A549 (cell line): ENCODE measurements at regions not wholly inside any gene's neighbourhood (a gene's known extent, or its start where the extent isn't known, plus 50 kb on each side); places are given as distances from the start of the nearest gene placed in this dataset.

Experiments
- ATAC-seq, 2 experiments: fragments of 200-7000 bp in 1 of 2; fragments of >200 bp in 1 of 2; cut with Nextera tagmentation in 1 of 2; cut with Tn5 transposase in 1 of 2; 3 replicates each; pipeline versions ENCODE4 v1.8.0 to v1.9.1; 2018 to 2020; ENCODE audit warnings: mild to moderate bottlenecking in 1 of 2, moderate library complexity in 1 of 2
- CTCF ChIA-PET: fragments of 300-600 bp; sonication (Branson Sonifier 250); formaldehyde crosslinking; extraction: SDS; loops from one replicate; lab custom pipeline; 2021; ENCODE audit warnings: antibody characterized with exemption, inconsistent platforms; lab: Yijun Ruan, JAX
- POLR2A ChIA-PET: fragments of 350-600 bp; formaldehyde crosslinking; extraction: SDS; loops from one replicate; lab custom pipeline; 2021; ENCODE audit warnings: antibody characterized with exemption, inconsistent platforms; lab: Yijun Ruan, JAX
- DNase-seq, 2 experiments: peaks; one replicate each; pipeline versions ENCODE4 v3.0.0 to v3.0.0-alpha.2; 2011 to 2016; ENCODE audit warnings: low read depth in 1 of 2, low spot score in 1 of 2
- FAIRE-seq: peaks from 2 replicates; lab custom pipeline; 2011; peaks lifted over from hg19 to GRCh38; lab: Jason Lieb, UNC
- H3K27ac ChIP-seq, 2 experiments: fragments of >200 bp; sonication (Bioruptor Twin); formaldehyde crosslinking; 3 replicates each; pipeline ENCODE4 v1.5.1; 2016 to 2017
- H3K4me1 ChIP-seq: fragments of >200 bp; sonication (Bioruptor Twin); formaldehyde crosslinking; 3 replicates; pipeline ENCODE4 v1.6.1; 2016
- H3K4me2 ChIP-seq: fragments of >200 bp; sonication (Bioruptor Twin); formaldehyde crosslinking; 3 replicates; pipeline ENCODE4 v1.6.1; 2016
- H3K4me3 ChIP-seq: fragments of >200 bp; sonication (Bioruptor Twin); formaldehyde crosslinking; 3 replicates; pipeline ENCODE4 v1.5.1; 2016
- H3K9me3 ChIP-seq: fragments of >200 bp; sonication (Bioruptor Twin); formaldehyde crosslinking; 3 replicates; pipeline ENCODE4 v1.6.1; 2016
- ATOH8 ChIP-seq: fragments of 250-450 bp; sonication (Bioruptor Pico); IDR thresholded peaks from 2 replicates; pipeline ENCODE4 v1.5.0; 2020; ENCODE audit warnings: low read depth, mild to moderate bottlenecking, moderate library complexity
- CHD2 ChIP-seq: fragments of 150-350 bp; IDR thresholded peaks from 2 replicates; pipeline ENCODE4 v1.6.1; 2014; ENCODE audit warnings: low read length; ENCODE audit not compliant: partially characterized antibody
- CTCF ChIP-seq: fragments of >200 bp; sonication (Bioruptor Twin); formaldehyde crosslinking; IDR thresholded peaks from 3 replicates; pipeline ENCODE4 v1.5.1; 2016
- EHF ChIP-seq: fragments of 250-450 bp; sonication (Bioruptor Pico); IDR thresholded peaks from 2 replicates; pipeline ENCODE4 v1.5.0; 2020; ENCODE audit warnings: mild to moderate bottlenecking
- ELK1 ChIP-seq: fragments of 150-350 bp; IDR thresholded peaks from 2 replicates; pipeline ENCODE4 v1.6.1; 2014; ENCODE audit warnings: low read depth, mild to moderate bottlenecking, low read length
- ESRRA ChIP-seq: fragments of 150-350 bp; IDR thresholded peaks from 2 replicates; pipeline ENCODE4 v1.6.1; 2014; ENCODE audit warnings: mild to moderate bottlenecking, low read length, borderline replicate concordance
- FOXS1 ChIP-seq: fragments of 250-450 bp; sonication (Bioruptor Pico); IDR thresholded peaks from 2 replicates; pipeline ENCODE4 v1.5.0; 2020; ENCODE audit warnings: mild to moderate bottlenecking, moderate library complexity
- GATA3 ChIP-seq: IDR thresholded peaks from 2 replicates; pipeline ENCODE4 v1.6.1; 2012; ENCODE audit warnings: borderline replicate concordance
- HDAC2 ChIP-seq: fragments of 200-600 bp; sonication (generic); IDR thresholded peaks from 2 replicates; pipeline ENCODE4 v1.6.1; 2016
- HMGXB4 ChIP-seq: fragments of 250-450 bp; sonication (Bioruptor Pico); IDR thresholded peaks from 2 replicates; pipeline ENCODE4 v1.5.0; 2021; ENCODE audit warnings: mild to moderate bottlenecking, moderate library complexity, borderline replicate concordance
- HOXA7 ChIP-seq: fragments of 250-450 bp; sonication (Bioruptor Pico); IDR thresholded peaks from 2 replicates; pipeline ENCODE4 v1.5.0; 2020; ENCODE audit warnings: mild to moderate bottlenecking, moderate library complexity
- KDM5A ChIP-seq: fragments of 200-600 bp; sonication (generic); IDR thresholded peaks from 2 replicates; pipeline ENCODE4 v1.6.1; 2016; ENCODE audit warnings: antibody characterized with exemption, mild to moderate bottlenecking
- MAFK ChIP-seq: fragments of 450-650 bp; IDR thresholded peaks from 2 replicates; pipeline ENCODE4 v1.6.1; 2014; ENCODE audit not compliant: partially characterized antibody
- MAX ChIP-seq: IDR thresholded peaks from 2 replicates; pipeline ENCODE4 v1.6.1; 2012
- MYC ChIP-seq: IDR thresholded peaks from 2 replicates; pipeline ENCODE4 v1.6.1; 2012; ENCODE audit warnings: mild to moderate bottlenecking, inconsistent platforms, low read length, improper control_type of control experiment, borderline replicate concordance
- NR3C1 ChIP-seq: fragments of >200 bp; sonication (Bioruptor Twin); formaldehyde crosslinking; IDR thresholded peaks from 3 replicates; pipeline ENCODE4 v1.6.1; 2017
- POLR2A ChIP-seq: IDR thresholded peaks from 2 replicates; pipeline ENCODE4 v1.6.1; 2012; ENCODE audit warnings: mild to moderate bottlenecking, low read length
- POLR2AphosphoS2 ChIP-seq: conservative IDR thresholded peaks from 2 replicates; pipeline ENCODE4 v1.6.1; 2012; ENCODE audit warnings: low read length, improper control_type of control experiment, inconsistent platforms
- RAD21 ChIP-seq, 2 experiments: fragments of >200 bp in 1 of 2; sonication (Bioruptor Twin) in 1 of 2; formaldehyde crosslinking in 1 of 2; IDR thresholded peaks in 1 of 2; conservative IDR thresholded peaks in 1 of 2; 2 replicates in 1 of 2; 3 replicates in 1 of 2; pipeline ENCODE4 v1.6.1; 2012 to 2018; ENCODE audit warnings: inconsistent platforms in 1 of 2
- RCOR1 ChIP-seq: fragments of 150-350 bp; IDR thresholded peaks from 2 replicates; pipeline ENCODE4 v1.6.1; 2014; ENCODE audit warnings: antibody characterized with exemption, low read length, low read depth
- REST ChIP-seq: fragments of 200-600 bp; sonication (generic); IDR thresholded peaks from 2 replicates; pipeline ENCODE4 v1.6.1; 2016; ENCODE audit warnings: antibody characterized with exemption, mild to moderate bottlenecking, moderate library complexity
- SREBF2 ChIP-seq: fragments of 450-650 bp; IDR thresholded peaks from 2 replicates; pipeline ENCODE4 v1.6.1; 2014; ENCODE audit warnings: mild to moderate bottlenecking, moderate library complexity
- TFCP2L1 ChIP-seq: fragments of 250-450 bp; sonication (Bioruptor Pico); IDR thresholded peaks from 2 replicates; pipeline ENCODE4 v1.5.0; 2021; ENCODE audit warnings: mild to moderate bottlenecking
- TP53 ChIP-seq: fragments of 250-450 bp; sonication (Bioruptor Pico); IDR thresholded peaks from 2 replicates; pipeline ENCODE4 v1.5.0; 2021; ENCODE audit warnings: mild to moderate bottlenecking, moderate library complexity
- ZC3H11A ChIP-seq: fragments of 450-650 bp; IDR thresholded peaks from 2 replicates; pipeline ENCODE4 v1.6.1; 2014; ENCODE audit warnings: antibody characterized with exemption, mild to moderate bottlenecking
- ZSCAN20 ChIP-seq: fragments of 250-450 bp; sonication (Bioruptor Pico); IDR thresholded peaks from 2 replicates; pipeline ENCODE4 v1.8.0; 2022; ENCODE audit warnings: mild to moderate bottlenecking, moderate library complexity
- WGBS: methylation state at CpG from one replicate; pipeline ENCODE4 v1.1.6; 2017; ENCODE audit errors: missing lambda C conversion rate; 5-methylcytosine and 5-hydroxymethylcytosine counted together

GRCh38 chr5:158123595-158123994, 264.6 kb upstream of the CLINT1 start:
- Histone ChIP-seq H3K9me3 (no peaks in the 10 kb centered on the region), H3K4me2 (no peak overlapping the region), H3K4me3 (no peak overlapping the region), H3K4me1 (no peaks in the 10 kb centered on the region), H3K27ac (no peak overlapping the region)
- 10% methylated on average over 3 of the region's 3 CpGs for WGBS
- DNase-seq: no peak
- TF ChIP-seq POLR2A: no peak
- no peak for TF ChIP-seq CHD2
- no peak for TF ChIP-seq ATOH8 (CRISPR knock-in tag)
- TF ChIP-seq TFCP2L1: no peak
- no peak for TF ChIP-seq RAD21 (conservative IDR thresholded peaks at IDR 0.05 in 1 of 2, IDR thresholded peaks at IDR 0.05 in 1 of 2)
- no peak for TF ChIP-seq MAFK
- no peak for TF ChIP-seq EHF
- TF ChIP-seq FOXS1: no peak
- TF ChIP-seq MAX: no peak
- TF ChIP-seq HOXA7 (CRISPR knock-in tag): no peak
- TF ChIP-seq POLR2AphosphoS2: no peak
- TF ChIP-seq SREBF2: no peak
- no peak for FAIRE-seq
- POLR2A ChIA-PET: no interaction called here
- CTCF ChIA-PET: interaction anchor here (0.5 to 1.1 kb wide), 3 partner anchors 15 to 371 kb away, joined by 3 read pairs; no protein-coding TSS in a partner anchor
- no peak for ATAC-seq

- TF ChIP-seq ESRRA (no peak), KDM5A (no peak), REST (no peak), HMGXB4 (CRISPR knock-in tag) (no peak), ELK1 (no peak), ZC3H11A (no peak), NR3C1 (no peak), HDAC2 (no peak), RCOR1 (no peak), GATA3 (no peak), TP53 (CRISPR knock-in tag) (no peak), MYC (no peak), CTCF (no peak), MAX (no peak), HOXA7 (CRISPR knock-in tag) (no peak), ZSCAN20 (CRISPR knock-in tag) (no peak)
- TF ChIP-seq, all 56 proteins: peak for 0
- no peak for DNase-seq
- FAIRE-seq: no peak
- no peak overlapping the region for H3K4me3 ChIP-seq
- no peaks in the 10 kb centered on the region for H3K9me3 ChIP-seq
- H3K4me2 ChIP-seq: no peak overlapping the region
- ChIA-PET POLR2A (no interaction called here), CTCF (interaction anchor here (0.7 kb wide), 1 partner anchor 44 kb away, joined by 5 read pairs; no protein-coding TSS in a partner anchor)
- no peaks in the 10 kb centered on the region for H3K4me1 ChIP-seq
- ATAC-seq: no peak
- WGBS: 3% methylated on average over 1 of the region's 1 CpG
- H3K27ac ChIP-seq: no peak overlapping the region
Measured at GRCh38 chr5:158121678-158122077, 262.7 kb upstream of the CLINT1 start.
